Left ventricle myocardium inferior (tissue), 1 donor: ENCODE measurements at regions not wholly inside any gene's neighbourhood (a gene's known extent, or its start where the extent isn't known, plus 50 kb on each side); places are given as distances from the start of the nearest gene placed in this dataset.

Experiments
- DNase-seq: peaks from one replicate; pipeline ENCODE4 v3.0.0-alpha.2; 2020
- H3K27ac ChIP-seq: fragments of 200-600 bp; replicated peaks from 2 replicates; pipeline ENCODE4 v1.8.0; 2021
- H3K27me3 ChIP-seq: fragments of 200-600 bp; 2 replicates; pipeline ENCODE4 v1.8.0; 2021; ENCODE audit warnings: low read depth
- H3K36me3 ChIP-seq: fragments of 200-600 bp; 2 replicates; pipeline ENCODE4 v1.8.0; 2021
- H3K4me1 ChIP-seq: fragments of 200-600 bp; 2 replicates; pipeline ENCODE4 v1.8.0; 2021
- H3K4me3 ChIP-seq: fragments of 200-600 bp; 2 replicates; pipeline ENCODE4 v1.8.0; 2021; ENCODE audit warnings: mild to moderate bottlenecking, moderate library complexity
- H3K9me3 ChIP-seq: fragments of 200-600 bp; replicated peaks from 2 replicates; pipeline ENCODE4 v1.8.0; 2021
- intact Hi-C: fragments of 100-400 bp; cut with micrococcal nuclease; formaldehyde crosslinking; loops from one replicate; pipeline ENCODE4 v1.11.0; 2022
- TF ChIP-seq, protein P1 (sequence below): fragments of 200-600 bp; IDR thresholded peaks from 2 replicates; pipeline ENCODE4 v1.8.0; 2021; ENCODE audit warnings: antibody characterized with exemption, mild to moderate bottlenecking, borderline replicate concordance
- donor health status: DM: no; HTN: yes; CAD: no; lungs with severe emphysema.

DNA sequence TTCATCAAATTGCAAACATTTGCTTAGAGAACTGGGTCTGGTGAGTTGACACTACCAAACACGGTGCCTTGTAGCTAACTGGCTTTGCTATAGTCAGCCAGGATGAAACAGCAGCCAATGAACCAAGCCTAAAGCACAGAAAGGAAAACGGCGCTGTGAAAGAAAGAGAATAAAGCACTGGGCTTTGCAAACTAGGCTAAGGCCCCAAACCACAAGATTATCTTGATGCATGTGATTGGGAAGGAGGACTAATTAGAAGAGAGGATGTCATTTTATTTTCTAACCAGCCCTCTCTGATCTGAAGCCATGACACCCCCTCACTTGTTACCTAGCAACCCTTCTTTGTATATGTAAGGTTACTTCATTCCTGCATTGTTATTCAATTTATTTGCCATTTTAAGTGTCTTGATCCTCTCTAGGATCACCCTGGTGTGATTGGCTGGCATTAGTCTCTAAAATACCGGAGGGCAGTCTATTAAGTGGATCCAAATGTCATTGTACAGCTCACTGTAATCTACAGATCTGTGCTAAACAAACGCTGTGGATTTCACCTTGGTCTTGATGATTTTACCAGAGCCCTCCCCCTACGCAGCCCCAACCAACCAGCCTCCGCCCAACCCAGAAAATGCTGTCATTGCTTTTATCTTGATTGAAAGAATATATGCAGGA lies 395.4 kb upstream of the ACVR2A start:
- H3K27me3 ChIP-seq, result peaks cover 12% of the 10 kb centered on the region
- no peaks in the 10 kb centered on the region for H3K9me3 ChIP-seq
- no peak overlapping the region for H3K27ac ChIP-seq
- intact Hi-C loops, result no loop called here
- H3K4me3 ChIP-seq, result no peak overlapping the region
- H3K4me1 ChIP-seq, result no peaks in the 10 kb centered on the region
- TF ChIP-seq, protein P1, sequence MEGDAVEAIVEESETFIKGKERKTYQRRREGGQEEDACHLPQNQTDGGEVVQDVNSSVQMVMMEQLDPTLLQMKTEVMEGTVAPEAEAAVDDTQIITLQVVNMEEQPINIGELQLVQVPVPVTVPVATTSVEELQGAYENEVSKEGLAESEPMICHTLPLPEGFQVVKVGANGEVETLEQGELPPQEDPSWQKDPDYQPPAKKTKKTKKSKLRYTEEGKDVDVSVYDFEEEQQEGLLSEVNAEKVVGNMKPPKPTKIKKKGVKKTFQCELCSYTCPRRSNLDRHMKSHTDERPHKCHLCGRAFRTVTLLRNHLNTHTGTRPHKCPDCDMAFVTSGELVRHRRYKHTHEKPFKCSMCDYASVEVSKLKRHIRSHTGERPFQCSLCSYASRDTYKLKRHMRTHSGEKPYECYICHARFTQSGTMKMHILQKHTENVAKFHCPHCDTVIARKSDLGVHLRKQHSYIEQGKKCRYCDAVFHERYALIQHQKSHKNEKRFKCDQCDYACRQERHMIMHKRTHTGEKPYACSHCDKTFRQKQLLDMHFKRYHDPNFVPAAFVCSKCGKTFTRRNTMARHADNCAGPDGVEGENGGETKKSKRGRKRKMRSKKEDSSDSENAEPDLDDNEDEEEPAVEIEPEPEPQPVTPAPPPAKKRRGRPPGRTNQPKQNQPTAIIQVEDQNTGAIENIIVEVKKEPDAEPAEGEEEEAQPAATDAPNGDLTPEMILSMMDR, result no peak
- no peaks in the 10 kb centered on the region for H3K36me3 ChIP-seq
- DNase-seq, result no peak

DNA sequence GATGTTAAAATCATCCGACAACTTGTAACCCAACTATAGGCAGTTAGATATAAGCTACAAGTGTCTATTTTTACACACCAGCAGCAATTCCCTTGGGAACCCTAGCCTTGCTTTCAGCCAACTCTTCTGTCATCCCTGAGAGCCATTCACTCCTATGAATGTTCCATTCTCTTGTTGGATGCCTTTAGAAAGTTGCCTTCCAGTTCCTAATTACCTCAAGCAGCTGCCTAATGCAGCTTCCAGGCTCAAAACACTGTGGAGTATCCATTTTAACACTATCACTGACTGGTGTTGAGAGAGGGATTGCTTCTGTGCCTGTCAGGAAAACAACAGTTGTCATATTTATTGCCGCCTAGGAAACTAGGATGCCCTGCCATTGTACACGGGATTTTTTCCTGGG lies 402.0 kb upstream of the ACVR2A start:
- Histone ChIP-seq H3K9me3 (no peaks in the 10 kb centered on the region), H3K27ac (no peak overlapping the region), H3K4me1 (no peaks in the 10 kb centered on the region), H3K4me3 (no peak overlapping the region), H3K36me3 (no peaks in the 10 kb centered on the region), H3K27me3 (no peaks in the 10 kb centered on the region)
- DNase-seq, result no peak
- TF ChIP-seq, protein P1, result no peak
- intact Hi-C loops, result no loop called here

DNA sequence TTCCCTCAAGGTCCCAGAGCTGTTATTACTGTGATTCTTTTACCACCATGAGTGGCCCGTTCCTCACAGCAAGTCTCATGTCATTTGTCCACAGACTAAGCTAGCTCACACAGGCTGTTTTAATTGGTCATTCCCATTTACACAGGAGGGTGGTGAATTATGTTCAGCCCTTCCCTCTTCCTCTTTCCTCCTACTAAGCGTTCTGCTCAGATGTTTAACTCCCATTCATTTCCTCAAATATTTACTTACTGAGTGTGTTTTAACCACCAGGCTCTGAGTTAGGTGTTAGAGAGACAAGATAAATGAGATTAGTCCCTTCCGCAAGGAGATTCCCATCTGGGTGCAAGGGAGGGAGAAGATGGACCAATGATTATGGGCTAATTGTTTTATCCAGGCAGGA lies 403.6 kb upstream of the ACVR2A start:
- no peaks in the 10 kb centered on the region for H3K9me3 ChIP-seq
- intact Hi-C loops, result no loop called here
- no peak overlapping the region for H3K4me3 ChIP-seq
- no peaks in the 10 kb centered on the region for H3K27me3 ChIP-seq
- H3K27ac ChIP-seq, result no peak overlapping the region
- DNase-seq, result no peak
- H3K36me3 ChIP-seq, result no peaks in the 10 kb centered on the region
- no peaks in the 10 kb centered on the region for H3K4me1 ChIP-seq
- TF ChIP-seq, protein P1, result no peak

DNA sequence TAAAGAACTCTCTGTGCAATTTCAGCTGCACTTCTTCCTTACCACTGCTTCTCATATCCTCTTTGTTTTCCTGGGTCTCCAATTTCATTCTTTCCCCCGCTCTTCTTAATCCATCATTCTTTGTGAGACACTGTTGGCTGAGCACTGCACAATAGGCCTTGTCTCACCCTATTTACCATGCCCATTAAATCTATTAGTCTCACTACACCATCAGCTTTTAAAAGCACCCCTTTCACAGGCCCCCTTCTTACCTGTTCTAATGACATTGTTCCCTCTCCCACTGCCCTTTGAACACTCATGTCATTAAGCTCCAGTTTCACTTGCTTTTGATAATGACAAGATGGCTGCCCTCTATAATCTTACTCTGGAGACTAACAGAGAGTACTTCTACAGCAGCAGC lies 404.1 kb upstream of the ACVR2A start:
- Histone ChIP-seq H3K9me3 (no peaks in the 10 kb centered on the region), H3K36me3 (no peaks in the 10 kb centered on the region), H3K27me3 (no peaks in the 10 kb centered on the region), H3K4me3 (no peak overlapping the region), H3K27ac (no peak overlapping the region), H3K4me1 (no peaks in the 10 kb centered on the region)
- DNase-seq, result no peak
- intact Hi-C loops, result no loop called here
- TF ChIP-seq, protein P1, result no peak

DNA sequence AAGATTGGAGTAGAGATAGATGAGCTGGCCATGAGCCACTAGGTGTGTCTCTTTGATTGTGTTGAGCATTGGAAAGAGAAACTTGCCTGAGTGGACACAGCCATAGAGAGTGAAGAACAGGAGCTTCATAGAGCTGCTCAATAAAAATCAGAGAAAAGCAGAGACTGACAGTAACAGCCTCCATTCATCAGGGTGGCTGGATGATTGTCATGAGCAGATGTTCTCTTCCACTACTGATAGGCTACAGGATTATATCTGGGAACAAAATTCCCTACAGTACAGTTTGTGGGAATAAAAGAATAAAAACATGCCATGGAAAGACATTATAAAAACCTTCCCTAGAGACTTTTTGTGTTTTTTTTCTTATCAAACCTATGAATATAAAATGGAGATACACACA lies 404.8 kb upstream of the ACVR2A start:
- Histone ChIP-seq H3K36me3 (no peaks in the 10 kb centered on the region), H3K27ac (no peak overlapping the region), H3K4me3 (no peak overlapping the region), H3K4me1 (no peaks in the 10 kb centered on the region), H3K9me3 (no peaks in the 10 kb centered on the region), H3K27me3 (no peaks in the 10 kb centered on the region)
- intact Hi-C loops, result no loop called here
- TF ChIP-seq, protein P1, result no peak
- no peak for DNase-seq
